ENCODE measurements at regions not wholly inside any gene's neighbourhood (a gene's known extent, or its start where the extent isn't known, plus 50 kb on each side); places are given as distances from the start of the nearest gene placed in this dataset.

GRCh38 chr11:88035271-88035670 lies 140.0 kb downstream of the RAB38 start:
- Mint-ChIP-seq H3K27ac (no peak overlapping the region), H3K9me3 (peaks cover 2% of the 10 kb centered on the region), H3K4me3 (no peak overlapping the region), H3K4me1 (ENCODE audit: low read depth) (no peaks in the 10 kb centered on the region), H3K27me3 (peaks cover 3% of the 10 kb centered on the region), H3K36me3 (no peaks in the 10 kb centered on the region)
- DNase-seq, result no peak
- ChIA-PET POLR2A (no interaction called here), CTCF (no interaction called here)
- intact Hi-C loops (cut with micrococcal nuclease), result no loop called here

- POLR2A ChIA-PET, result no interaction called here
- Mint-ChIP-seq H3K27me3 (peaks cover 1% of the 10 kb centered on the region), H3K9me3 (no peaks in the 10 kb centered on the region), H3K4me3 (no peak overlapping the region), H3K27ac (no peak overlapping the region), H3K36me3 (no peaks in the 10 kb centered on the region), H3K4me1 (ENCODE audit: low read depth) (no peaks in the 10 kb centered on the region)
- CTCF ChIA-PET, result interaction anchor here (0.6 to 5.1 kb wide), 7 partner anchors 8 to 535 kb away, joined by 3 to 58 read pairs (median 4); no protein-coding TSS in a partner anchor
- intact Hi-C loops (cut with micrococcal nuclease), result no loop called here
- DNase-seq, result no peak
Measured at GRCh38 chr11:88017666-88018065, 157.6 kb downstream of the RAB38 start.

- Mint-ChIP-seq H3K9me3 (no peaks in the 10 kb centered on the region), H3K4me3 (no peak overlapping the region), H3K36me3 (no peaks in the 10 kb centered on the region), H3K27me3 (no peaks in the 10 kb centered on the region), H3K27ac (no peak overlapping the region), H3K4me1 (ENCODE audit: low read depth) (no peaks in the 10 kb centered on the region)
- intact Hi-C loops (cut with micrococcal nuclease), result loop anchor here (1.0 kb wide), 2 partner anchors 216 to 528 kb away; no protein-coding TSS in a partner anchor
- POLR2A ChIA-PET, result no interaction called here
- CTCF ChIA-PET, result interaction anchor here (0.7 to 5.1 kb wide), 24 partner anchors 9 to 870 kb away, joined by 3 to 58 read pairs (median 3); no protein-coding TSS in a partner anchor
- DNase-seq, result peak; percentile 64
Measured at GRCh38 chr11:88016392-88017170, 158.7 kb downstream of the RAB38 start.

GRCh38 chr11:88015170-88015569 lies 160.1 kb downstream of the RAB38 start:
- CTCF ChIA-PET, result interaction anchor here (1.3 to 5.1 kb wide), 10 partner anchors 10 to 540 kb away, joined by 3 to 58 read pairs (median 4); no protein-coding TSS in a partner anchor
- Mint-ChIP-seq H3K27ac (no peak overlapping the region), H3K36me3 (no peaks in the 10 kb centered on the region), H3K27me3 (no peaks in the 10 kb centered on the region), H3K9me3 (no peaks in the 10 kb centered on the region), H3K4me3 (no peak overlapping the region), H3K4me1 (ENCODE audit: low read depth) (no peaks in the 10 kb centered on the region)
- POLR2A ChIA-PET, result no interaction called here
- intact Hi-C loops (cut with micrococcal nuclease), result no loop called here
- DNase-seq, result no peak

- CTCF ChIA-PET, result interaction anchor here (1.0 to 1.2 kb wide), 2 partner anchors 532 to 539 kb away, joined by 3 read pairs; no protein-coding TSS in a partner anchor
- Mint-ChIP-seq H3K36me3 (no peaks in the 10 kb centered on the region), H3K27me3 (no peaks in the 10 kb centered on the region), H3K27ac (no peak overlapping the region), H3K4me1 (ENCODE audit: low read depth) (no peaks in the 10 kb centered on the region), H3K9me3 (no peaks in the 10 kb centered on the region), H3K4me3 (no peak overlapping the region)
- POLR2A ChIA-PET, result no interaction called here
- intact Hi-C loops (cut with micrococcal nuclease), result no loop called here
- no peak for DNase-seq
Measured at GRCh38 chr11:88013508-88014065, 161.7 kb downstream of the RAB38 start.

- ChIA-PET POLR2A (no interaction called here), CTCF (interaction anchor here (0.8 to 1.2 kb wide), 2 partner anchors 532 to 533 kb away, joined by 3 read pairs; no protein-coding TSS in a partner anchor)
- no peaks in the 10 kb centered on the region for H3K36me3 Mint-ChIP-seq
- no peak overlapping the region for H3K27ac Mint-ChIP-seq
- no peaks in the 10 kb centered on the region for H3K9me3 Mint-ChIP-seq
- H3K4me1 Mint-ChIP-seq (ENCODE audit: low read depth), result no peaks in the 10 kb centered on the region
- intact Hi-C loops (cut with micrococcal nuclease), result no loop called here
- DNase-seq, result no peak
- no peak overlapping the region for H3K4me3 Mint-ChIP-seq
- H3K27me3 Mint-ChIP-seq, result no peaks in the 10 kb centered on the region
Measured at GRCh38 chr11:88012456-88012855, 162.8 kb downstream of the RAB38 start.

GRCh38 chr11:87976009-87976408 lies 199.2 kb downstream of the RAB38 start:
- no peak overlapping the region for H3K4me3 Mint-ChIP-seq
- no peak for DNase-seq
- no peaks in the 10 kb centered on the region for H3K27me3 Mint-ChIP-seq
- H3K36me3 Mint-ChIP-seq, result no peaks in the 10 kb centered on the region
- intact Hi-C loops (cut with micrococcal nuclease), result no loop called here
- CTCF ChIA-PET, result no interaction called here
- POLR2A ChIA-PET, result no interaction called here
- H3K4me1 Mint-ChIP-seq (ENCODE audit: low read depth), result no peaks in the 10 kb centered on the region
- no peak overlapping the region for H3K27ac Mint-ChIP-seq
- no peaks in the 10 kb centered on the region for H3K9me3 Mint-ChIP-seq

- Mint-ChIP-seq H3K36me3 (no peaks in the 10 kb centered on the region), H3K4me3 (no peak overlapping the region), H3K27ac (no peak overlapping the region), H3K27me3 (no peaks in the 10 kb centered on the region), H3K9me3 (no peaks in the 10 kb centered on the region), H3K4me1 (ENCODE audit: low read depth) (no peaks in the 10 kb centered on the region)
- intact Hi-C loops (cut with micrococcal nuclease), result no loop called here
- CTCF ChIA-PET, result no interaction called here
- POLR2A ChIA-PET, result no interaction called here
- DNase-seq, result no peak
Measured at GRCh38 chr11:87974797-87975196, 200.4 kb downstream of the RAB38 start.

- intact Hi-C loops (cut with micrococcal nuclease), result no loop called here
- POLR2A ChIA-PET, result no interaction called here
- Mint-ChIP-seq H3K27me3 (no peaks in the 10 kb centered on the region), H3K4me1 (ENCODE audit: low read depth) (no peaks in the 10 kb centered on the region), H3K36me3 (no peaks in the 10 kb centered on the region), H3K27ac (no peak overlapping the region), H3K4me3 (no peak overlapping the region), H3K9me3 (no peaks in the 10 kb centered on the region)
- DNase-seq, result no peak
- CTCF ChIA-PET, result no interaction called here
Measured at GRCh38 chr11:87972133-87972532, 203.1 kb downstream of the RAB38 start.

GRCh38 chr11:87971354-87971753 lies 203.9 kb downstream of the RAB38 start:
- Mint-ChIP-seq H3K9me3 (no peaks in the 10 kb centered on the region), H3K4me1 (ENCODE audit: low read depth) (no peaks in the 10 kb centered on the region)

GRCh38 chr11:87970762-87971161 lies 204.5 kb downstream of the RAB38 start:
- CTCF ChIA-PET, result interaction anchor here (1.1 kb wide), 1 partner anchor 46 kb away, joined by 4 read pairs; no protein-coding TSS in a partner anchor
- no peaks in the 10 kb centered on the region for H3K4me1 Mint-ChIP-seq (ENCODE audit: low read depth)
- DNase-seq, result no peak
- no peak overlapping the region for H3K27ac Mint-ChIP-seq
- H3K4me3 Mint-ChIP-seq, result no peak overlapping the region
- no peaks in the 10 kb centered on the region for H3K9me3 Mint-ChIP-seq
- intact Hi-C loops (cut with micrococcal nuclease), result no loop called here
- H3K27me3 Mint-ChIP-seq, result no peaks in the 10 kb centered on the region
- POLR2A ChIA-PET, result no interaction called here
- no peaks in the 10 kb centered on the region for H3K36me3 Mint-ChIP-seq

More at GRCh38 chr11:87971354-87971753, 203.9 kb downstream of the RAB38 start:
- DNase-seq, result no peak
- Mint-ChIP-seq H3K27ac (no peak overlapping the region), H3K36me3 (no peaks in the 10 kb centered on the region), H3K27me3 (no peaks in the 10 kb centered on the region), H3K4me3 (no peak overlapping the region)
- CTCF ChIA-PET, result interaction anchor here (1.1 kb wide), 1 partner anchor 45 kb away, joined by 4 read pairs; no protein-coding TSS in a partner anchor
- POLR2A ChIA-PET, result no interaction called here
- intact Hi-C loops (cut with micrococcal nuclease), result no loop called here

- no peak for DNase-seq
- ChIA-PET POLR2A (no interaction called here), CTCF (interaction anchor here (1.0 kb wide), 1 partner anchor 48 kb away, joined by 3 read pairs; no protein-coding TSS in a partner anchor)
- intact Hi-C loops (cut with micrococcal nuclease), result no loop called here
- Mint-ChIP-seq H3K4me3 (no peak overlapping the region), H3K4me1 (ENCODE audit: low read depth) (no peaks in the 10 kb centered on the region), H3K27ac (no peak overlapping the region), H3K9me3 (no peaks in the 10 kb centered on the region), H3K36me3 (no peaks in the 10 kb centered on the region), H3K27me3 (no peaks in the 10 kb centered on the region)
Measured at GRCh38 chr11:87967459-87967858, 207.8 kb downstream of the RAB38 start.
